Endothelial cell (in vitro differentiated cells): ENCODE measurements at regions not wholly inside any gene's neighbourhood (a gene's known extent, or its start where the extent isn't known, plus 50 kb on each side); places are given as distances from the start of the nearest gene placed in this dataset.
"Not testable (repeated sequence)": the region's sequence is repeated elsewhere in the genome, so short reads cannot be mapped to it uniquely, and the experiment has no call there.

Experiments used
- DNase-seq: peaks from one replicate; pipeline ENCODE4 v3.0.0; 2021; ENCODE audit warnings: low spot score
- H3K27ac Mint-ChIP-seq: one replicate; pipeline ENCODE4 v1.8.0; 2021; ENCODE audit warnings: mixed read lengths, inconsistent platforms; ENCODE audit not compliant: unreplicated experiment
- H3K27me3 Mint-ChIP-seq: one replicate; pipeline ENCODE4 v1.8.0; 2021; ENCODE audit warnings: mild to moderate bottlenecking, moderate library complexity, mixed read lengths, inconsistent platforms; ENCODE audit not compliant: unreplicated experiment
- H3K36me3 Mint-ChIP-seq: one replicate; pipeline ENCODE4 v1.8.0; 2021; ENCODE audit warnings: mild to moderate bottlenecking, low read depth, mixed read lengths, inconsistent platforms; ENCODE audit not compliant: unreplicated experiment
- H3K4me1 Mint-ChIP-seq: one replicate; pipeline ENCODE4 v1.8.0; 2021; ENCODE audit warnings: mild to moderate bottlenecking, mixed read lengths, inconsistent platforms; ENCODE audit not compliant: unreplicated experiment
- H3K4me3 Mint-ChIP-seq: one replicate; pipeline ENCODE4 v1.8.0; 2021; ENCODE audit warnings: mild to moderate bottlenecking, mixed read lengths, inconsistent platforms; ENCODE audit not compliant: unreplicated experiment
- H3K9me3 Mint-ChIP-seq: one replicate; pipeline ENCODE4 v1.8.0; 2021; ENCODE audit warnings: mixed read lengths, inconsistent platforms; ENCODE audit not compliant: unreplicated experiment
- CTCF ChIP-seq: fragments of 200-600 bp; sonication (generic); IDR thresholded peaks from one replicate; pipeline ENCODE4 v1.5.0; 2021; ENCODE audit warnings: antibody characterized with exemption; ENCODE audit not compliant: unreplicated experiment

- Mint-ChIP-seq H3K4me1 (no peaks in the 10 kb centered on the region), H3K36me3 (no peaks in the 10 kb centered on the region), H3K4me3 (no peak overlapping the region), H3K27ac (no peak overlapping the region), H3K27me3 (no peaks in the 10 kb centered on the region), H3K9me3 (no peaks in the 10 kb centered on the region)
- DNase-seq: no peak
- no peak for TF ChIP-seq CTCF
Observed at GRCh38 chrX:88903989-88904718, 157.1 kb downstream of the CPXCR1 start.

DNA sequence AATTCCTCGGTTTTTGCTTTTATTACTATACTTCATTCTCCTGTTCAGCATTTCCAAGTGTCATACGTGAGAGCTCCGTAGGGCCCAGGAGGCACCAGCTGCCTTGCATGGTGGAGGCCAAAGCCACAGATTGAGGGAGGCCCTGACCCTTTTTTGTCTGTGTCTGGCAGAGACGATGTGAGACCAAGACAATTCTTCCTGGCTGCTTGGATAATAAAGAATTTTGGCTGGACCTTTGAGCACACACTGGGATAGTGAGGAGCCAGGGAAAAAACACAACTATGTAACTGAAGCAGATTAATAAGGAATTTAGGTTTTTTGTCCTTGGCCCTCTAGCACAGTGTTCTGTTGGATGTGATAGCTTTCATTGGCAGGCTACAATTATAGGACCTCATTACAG is 161.0 kb downstream of the CPXCR1 start:
- no peaks in the 10 kb centered on the region for H3K9me3 Mint-ChIP-seq
- H3K27ac Mint-ChIP-seq: no peak overlapping the region
- no peaks in the 10 kb centered on the region for H3K4me1 Mint-ChIP-seq
- no peaks in the 10 kb centered on the region for H3K36me3 Mint-ChIP-seq
- H3K4me3 Mint-ChIP-seq: no peak overlapping the region
- no peak for TF ChIP-seq CTCF
- no peaks in the 10 kb centered on the region for H3K27me3 Mint-ChIP-seq
- DNase-seq: no peak

GRCh38 chrX:88937616-88938015 is 190.6 kb downstream of the CPXCR1 start:
- Mint-ChIP-seq H3K36me3 (no peaks in the 10 kb centered on the region), H3K4me1 (no peaks in the 10 kb centered on the region), H3K9me3 (no peaks in the 10 kb centered on the region), H3K27me3 (peaks cover 4% of the 10 kb centered on the region), H3K27ac (no peak overlapping the region), H3K4me3 (no peak overlapping the region)
- DNase-seq: no peak
- TF ChIP-seq CTCF: no peak

GRCh38 chrX:88940904-88941303 is 193.9 kb downstream of the CPXCR1 start:
- Mint-ChIP-seq H3K27ac (no peak overlapping the region), H3K36me3 (no peaks in the 10 kb centered on the region), H3K4me3 (no peak overlapping the region), H3K4me1 (no peaks in the 10 kb centered on the region), H3K9me3 (no peaks in the 10 kb centered on the region), H3K27me3 (peaks cover 1% of the 10 kb centered on the region)
- DNase-seq: no peak
- no peak for TF ChIP-seq CTCF

DNA sequence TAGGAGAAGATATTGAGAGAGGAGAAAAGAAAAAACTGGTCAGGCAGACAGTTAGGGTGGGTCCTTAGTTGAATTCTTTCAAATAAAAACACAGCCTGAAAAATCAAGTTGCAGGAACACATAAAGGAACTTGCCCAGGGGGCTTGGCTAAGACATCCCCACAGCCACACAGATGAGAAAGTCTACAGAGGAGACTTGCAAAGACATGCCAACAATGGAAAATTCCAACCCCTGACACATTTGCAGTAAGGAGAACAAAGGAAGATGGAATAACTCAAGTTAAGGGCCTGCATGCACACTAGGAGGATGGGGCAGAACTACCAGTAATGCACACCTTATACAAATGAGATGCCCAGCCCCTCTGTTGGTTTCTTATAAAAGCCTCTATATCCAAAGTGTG is 197.6 kb downstream of the CPXCR1 start:
- H3K4me1 Mint-ChIP-seq: no peaks in the 10 kb centered on the region
- no peak for TF ChIP-seq CTCF
- H3K27me3 Mint-ChIP-seq: peaks cover 1% of the 10 kb centered on the region
- no peak overlapping the region for H3K27ac Mint-ChIP-seq
- no peak overlapping the region for H3K4me3 Mint-ChIP-seq
- H3K36me3 Mint-ChIP-seq: no peaks in the 10 kb centered on the region
- DNase-seq: no peak
- H3K9me3 Mint-ChIP-seq: no peaks in the 10 kb centered on the region

- not testable (repeated sequence) for H3K4me1 Mint-ChIP-seq, H3K27ac Mint-ChIP-seq, H3K9me3 Mint-ChIP-seq, DNase-seq, H3K4me3 Mint-ChIP-seq, H3K27me3 Mint-ChIP-seq, H3K36me3 Mint-ChIP-seq
Observed at GRCh38 chrX:88956059-88956458, 209.0 kb downstream of the CPXCR1 start.
